ENCODE measurements at regions not wholly inside any gene's neighbourhood (a gene's known extent, or its start where the extent isn't known, plus 50 kb on each side); places are given as distances from the start of the nearest gene placed in this dataset.

- TF ChIP-seq CTCF (IDR thresholded peaks at IDR 0.05): no peak
- no peak for TF ChIP-seq POLR2A (IDR thresholded peaks at IDR 0.05)
These were observed 364.0 kb downstream of the CASP12 start for GRCh38 chr11:104534278-104534677.
